Natural killer cell (primary cell): ENCODE measurements at regions not wholly inside any gene's neighbourhood (a gene's known extent, or its start where the extent isn't known, plus 50 kb on each side); places are given as distances from the start of the nearest gene placed in this dataset.

Source experiments
- ATAC-seq, 3 donors: fragments of 150-1000 bp in 2 of 3; fragments of 200-7000 bp in 1 of 3; cut with Tn5 transposase; 1 replicate in 1 of 3; 2 replicates in 2 of 3; pipeline ENCODE4 v1.10.0; 2021; ENCODE audit warnings: mild to moderate bottlenecking in 2 of 3, moderate library complexity in 2 of 3
- DNase-seq, 2 donors: peaks; one replicate each; pipeline versions ENCODE4 v3.0.0 to v3.0.0-alpha.2; 2013 to 2021; ENCODE audit warnings: mixed read lengths in 1 of 2
- H3K27ac ChIP-seq: one replicate; pipeline ENCODE4 v1.5.1; 2013; ENCODE audit warnings: mild to moderate bottlenecking, low read length
- H3K27me3 ChIP-seq: one replicate; pipeline ENCODE4 v1.6.1; 2013; ENCODE audit warnings: low read length; ENCODE audit not compliant: control insufficient read depth, insufficient read depth
- H3K36me3 ChIP-seq: one replicate; pipeline ENCODE4 v1.6.1; 2013; ENCODE audit warnings: low read length; ENCODE audit not compliant: control insufficient read depth, insufficient read depth
- H3K4me1 ChIP-seq: one replicate; pipeline ENCODE4 v1.6.1; 2013; ENCODE audit warnings: low read length; ENCODE audit not compliant: control insufficient read depth, insufficient read depth
- H3K4me3 ChIP-seq: one replicate; pipeline ENCODE4 v1.5.1; 2013; ENCODE audit warnings: low read length
- H3K9me3 ChIP-seq: one replicate; pipeline ENCODE4 v1.6.1; 2013; ENCODE audit warnings: low read length; ENCODE audit not compliant: control insufficient read depth, insufficient read depth
- H3K27ac Mint-ChIP-seq, 2 donors: one replicate each; pipeline ENCODE4 v1.8.0; 2022; ENCODE audit warnings: mild to moderate bottlenecking in 2 of 2, mixed read lengths in 2 of 2, moderate library complexity in 1 of 2
- H3K27me3 Mint-ChIP-seq, 2 donors: one replicate each; pipeline ENCODE4 v1.8.0; 2022; ENCODE audit warnings: low read depth in 2 of 2, mixed read lengths in 2 of 2
- H3K36me3 Mint-ChIP-seq: one replicate; pipeline ENCODE4 v1.8.0; 2022; ENCODE audit warnings: mixed read lengths
- H3K4me1 Mint-ChIP-seq, 2 donors: one replicate each; pipeline ENCODE4 v1.8.0; 2022; ENCODE audit warnings: mixed read lengths in 2 of 2
- H3K4me3 Mint-ChIP-seq: one replicate; pipeline ENCODE4 v1.8.0; 2022; ENCODE audit warnings: mild to moderate bottlenecking, moderate library complexity, mixed read lengths
- H3K9me3 Mint-ChIP-seq, 2 donors: one replicate each; pipeline ENCODE4 v1.8.0; 2022; ENCODE audit warnings: mixed read lengths in 2 of 2
- WGBS: methylation state at CpG from one replicate; pipeline ENCODE4 v1.1.7; 2013; ENCODE audit warnings: missing lambda C conversion rate; ENCODE audit not compliant: insufficient coverage; 5-methylcytosine and 5-hydroxymethylcytosine counted together
- intact Hi-C: fragments of 100-400 bp; cut with micrococcal nuclease; formaldehyde crosslinking; loops from one replicate; pipeline ENCODE4 v1.14.2; 2022
- TF ChIP-seq, protein P1 (sequence below): fragments of 200-600 bp; IDR thresholded peaks from one replicate; pipeline ENCODE4 v1.8.0; 2022; ENCODE audit warnings: antibody characterized with exemption

GRCh38 chr12:90514325-90514724, 440.7 kb downstream of the CCER1 start:
- Mint-ChIP-seq H3K36me3 (no peaks in the 10 kb centered on the region), H3K9me3 (peaks cover 6 to 10% of the 10 kb centered on the region in 2 donors), H3K4me3 (no peak overlapping the region), H3K27ac (no peak overlapping the region), H3K27me3 (no peaks in the 10 kb centered on the region), H3K4me1 (no peaks in the 10 kb centered on the region)
- DNase-seq (no peak), ATAC-seq (no peak)
- intact Hi-C loops: no loop called here
- Histone ChIP-seq H3K36me3 (no peaks in the 10 kb centered on the region), H3K4me3 (no peak overlapping the region), H3K9me3 (no peaks in the 10 kb centered on the region), H3K27me3 (no peaks in the 10 kb centered on the region), H3K4me1 (no peaks in the 10 kb centered on the region), H3K27ac (no peak overlapping the region)
- TF ChIP-seq, protein P1, sequence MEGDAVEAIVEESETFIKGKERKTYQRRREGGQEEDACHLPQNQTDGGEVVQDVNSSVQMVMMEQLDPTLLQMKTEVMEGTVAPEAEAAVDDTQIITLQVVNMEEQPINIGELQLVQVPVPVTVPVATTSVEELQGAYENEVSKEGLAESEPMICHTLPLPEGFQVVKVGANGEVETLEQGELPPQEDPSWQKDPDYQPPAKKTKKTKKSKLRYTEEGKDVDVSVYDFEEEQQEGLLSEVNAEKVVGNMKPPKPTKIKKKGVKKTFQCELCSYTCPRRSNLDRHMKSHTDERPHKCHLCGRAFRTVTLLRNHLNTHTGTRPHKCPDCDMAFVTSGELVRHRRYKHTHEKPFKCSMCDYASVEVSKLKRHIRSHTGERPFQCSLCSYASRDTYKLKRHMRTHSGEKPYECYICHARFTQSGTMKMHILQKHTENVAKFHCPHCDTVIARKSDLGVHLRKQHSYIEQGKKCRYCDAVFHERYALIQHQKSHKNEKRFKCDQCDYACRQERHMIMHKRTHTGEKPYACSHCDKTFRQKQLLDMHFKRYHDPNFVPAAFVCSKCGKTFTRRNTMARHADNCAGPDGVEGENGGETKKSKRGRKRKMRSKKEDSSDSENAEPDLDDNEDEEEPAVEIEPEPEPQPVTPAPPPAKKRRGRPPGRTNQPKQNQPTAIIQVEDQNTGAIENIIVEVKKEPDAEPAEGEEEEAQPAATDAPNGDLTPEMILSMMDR: no peak
- 94% methylated on average over 2 of the region's 3 CpGs for WGBS

- Histone ChIP-seq H3K36me3 (no peaks in the 10 kb centered on the region), H3K9me3 (no peaks in the 10 kb centered on the region), H3K27ac (no peak overlapping the region), H3K4me1 (no peaks in the 10 kb centered on the region), H3K4me3 (no peak overlapping the region), H3K27me3 (no peaks in the 10 kb centered on the region)
- no peaks in the 10 kb centered on the region for H3K4me1 Mint-ChIP-seq
- intact Hi-C loops: no loop called here
- peaks cover 4 to 9% of the 10 kb centered on the region in 2 donors for H3K9me3 Mint-ChIP-seq
- H3K27me3 Mint-ChIP-seq: no peaks in the 10 kb centered on the region
- no peak overlapping the region for H3K27ac Mint-ChIP-seq
- ATAC-seq (no peak), DNase-seq (no peak)
- 94% methylated on average over 1 of the region's 1 CpG for WGBS
- TF ChIP-seq, protein P1: no peak
- H3K36me3 Mint-ChIP-seq: no peaks in the 10 kb centered on the region
- no peak overlapping the region for H3K4me3 Mint-ChIP-seq
These were observed 442.5 kb downstream of the CCER1 start for GRCh38 chr12:90512518-90512917.

DNA sequence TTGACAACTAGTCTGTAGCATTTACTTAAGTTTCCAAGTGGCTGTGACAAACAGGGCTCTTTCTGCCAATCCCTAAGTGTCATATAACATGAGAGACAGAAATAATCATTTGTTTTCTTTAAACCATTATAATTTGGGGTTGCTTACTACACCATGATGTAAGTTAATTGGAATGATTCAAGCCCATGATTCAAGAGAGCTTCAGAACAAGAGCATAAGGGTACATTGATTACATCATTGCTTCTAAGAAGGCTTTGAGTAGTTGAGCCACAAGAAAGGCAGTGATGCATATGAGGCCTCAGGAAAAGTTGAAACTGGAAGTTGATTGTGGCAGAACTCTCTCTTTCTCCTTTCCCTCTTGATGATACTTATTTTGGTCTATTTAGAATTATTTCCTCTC, 444.0 kb downstream of the CCER1 start:
- Mint-ChIP-seq H3K27ac (no peak overlapping the region), H3K4me1 (no peaks in the 10 kb centered on the region), H3K36me3 (no peaks in the 10 kb centered on the region), H3K4me3 (no peak overlapping the region), H3K9me3 (peaks cover 4 to 10% of the 10 kb centered on the region in 2 donors), H3K27me3 (no peaks in the 10 kb centered on the region)
- no peaks in the 10 kb centered on the region for H3K9me3 ChIP-seq
- TF ChIP-seq, protein P1: no peak
- H3K4me1 ChIP-seq: no peaks in the 10 kb centered on the region
- H3K36me3 ChIP-seq: no peaks in the 10 kb centered on the region
- DNase-seq: no peak
- H3K27ac ChIP-seq: no peak overlapping the region
- H3K4me3 ChIP-seq: no peak overlapping the region
- intact Hi-C loops: no loop called here
- no peak for ATAC-seq
- no peaks in the 10 kb centered on the region for H3K27me3 ChIP-seq

- H3K27me3 ChIP-seq: no peaks in the 10 kb centered on the region
- H3K4me1 Mint-ChIP-seq: no peaks in the 10 kb centered on the region
- intact Hi-C loops: no loop called here
- no peak overlapping the region for H3K27ac ChIP-seq
- TF ChIP-seq, protein P1: no peak
- no peaks in the 10 kb centered on the region for H3K4me1 ChIP-seq
- no peaks in the 10 kb centered on the region for H3K9me3 ChIP-seq
- no peak overlapping the region for H3K4me3 ChIP-seq
- no peak for ATAC-seq
- no peak overlapping the region for H3K27ac Mint-ChIP-seq
- H3K4me3 Mint-ChIP-seq: no peak overlapping the region
- no peak for DNase-seq
- peaks cover 8 to 14% of the 10 kb centered on the region in 2 donors for H3K9me3 Mint-ChIP-seq
- no peaks in the 10 kb centered on the region for H3K36me3 ChIP-seq
- H3K27me3 Mint-ChIP-seq: no peaks in the 10 kb centered on the region
- H3K36me3 Mint-ChIP-seq: no peaks in the 10 kb centered on the region
These were observed 450.2 kb downstream of the CCER1 start for GRCh38 chr12:90504806-90505205.
